Gastroesophageal sphincter (tissue), 4 donors: ENCODE measurements at regions not wholly inside any gene's neighbourhood (a gene's known extent, or its start where the extent isn't known, plus 50 kb on each side); places are given as distances from the start of the nearest gene placed in this dataset.

Experiments
- ATAC-seq: fragments of 150-250 bp; one replicate; pipeline ENCODE4 v1.9.1; 2016; ENCODE audit warnings: mild to moderate bottlenecking, moderate library complexity
- H3K27ac ChIP-seq, 4 donors: fragments of 200-600 bp; sonication (generic) in 3 of 4; 1 replicate in 3 of 4; 2 replicates in 1 of 4; pipeline ENCODE4 v1.5.1; 2016 to 2019
- H3K27me3 ChIP-seq: fragments of 200-600 bp; sonication (generic); one replicate; pipeline ENCODE4 v1.5.1; 2019
- H3K36me3 ChIP-seq, 2 donors: fragments of 200-600 bp; sonication (generic); one replicate each; pipeline ENCODE4 v1.5.1; 2019; ENCODE audit warnings: control low read depth in 1 of 2
- H3K4me1 ChIP-seq, 3 donors: fragments of 200-600 bp; sonication (generic); 1 replicate in 2 of 3; 2 replicates in 1 of 3; pipeline ENCODE4 v1.5.1; 2016 to 2019; ENCODE audit warnings: control low read depth in 2 of 3
- H3K4me3 ChIP-seq, 2 donors: fragments of 200-600 bp; sonication (generic); one replicate each; pipeline ENCODE4 v1.5.1; 2019; ENCODE audit warnings: mild to moderate bottlenecking in 1 of 2, moderate library complexity in 1 of 2
- H3K9me3 ChIP-seq, 3 donors: fragments of 200-600 bp; sonication (generic); one replicate each; pipeline ENCODE4 v1.5.1; 2017 to 2019; ENCODE audit warnings: control low read depth in 2 of 3
- CTCF ChIP-seq, 4 experiments: fragments of 200-600 bp in 2 of 4; fragments of 450-650 bp in 2 of 4; sonication (generic) in 1 of 4; IDR thresholded peaks; one replicate each; pipeline ENCODE4 v1.5.1; 2017 to 2019; ENCODE audit warnings: antibody characterized with exemption in 4 of 4, mild to moderate bottlenecking in 2 of 4, moderate library complexity in 2 of 4
- EP300 ChIP-seq: sonication (generic); formaldehyde crosslinking; IDR thresholded peaks from one replicate; pipeline ENCODE4 v1.6.1; 2017; ENCODE audit warnings: antibody characterized with exemption, mild to moderate bottlenecking
- POLR2A ChIP-seq, 2 donors: fragments of 450-650 bp; IDR thresholded peaks; one replicate each; pipeline ENCODE4 v1.6.1; 2017; ENCODE audit warnings: antibody characterized with exemption in 2 of 2, mild to moderate bottlenecking in 2 of 2, moderate library complexity in 1 of 2
- POLR2AphosphoS5 ChIP-seq: sonication (generic); formaldehyde crosslinking; IDR thresholded peaks from one replicate; pipeline ENCODE4 v1.6.1; 2017; ENCODE audit warnings: antibody characterized with exemption
- WGBS, 2 donors: methylation state at CpG; one replicate each; pipeline ENCODE4 v1.1.5; 2018; ENCODE audit warnings: low coverage in 1 of 2; 5-methylcytosine and 5-hydroxymethylcytosine counted together

- Histone ChIP-seq H3K36me3 (no peaks in the 10 kb centered on the region), H3K27ac (no peak overlapping the region), H3K9me3 (peaks cover 0 to 11% (median 0%) of the 10 kb centered on the region in 3 donors), H3K27me3 (peaks cover 97% of the 10 kb centered on the region), H3K4me1 (no peaks in the 10 kb centered on the region), H3K4me3 (no peak overlapping the region)
- WGBS, 2 donors: 79% methylated on average over 13 of the region's 21 CpGs; no CpG with 5 or more reads in 1 of the 2 donors
- TF ChIP-seq EP300 (no peak), POLR2AphosphoS5 (no peak), POLR2A (IDR thresholded peaks at IDR 0.05) (no peak), CTCF (IDR thresholded peaks at IDR 0.05) (no peak)
- no peak for ATAC-seq
Measured at GRCh38 chr5:176732736-176733405, 77.5 kb upstream of the UNC5A start.

GRCh38 chr5:176733406-176734262 lies 76.7 kb upstream of the UNC5A start:
- 49 to 53% methylated on average over 6 to 12 of the region's 32 CpGs for WGBS, 2 donors
- Histone ChIP-seq H3K36me3 (no peaks in the 10 kb centered on the region), H3K27ac (no peak overlapping the region), H3K4me3 (no peak overlapping the region), H3K9me3 (peaks cover 0 to 11% (median 0%) of the 10 kb centered on the region in 3 donors), H3K4me1 (no peaks in the 10 kb centered on the region), H3K27me3 (peaks cover 97% of the 10 kb centered on the region)
- no peak for ATAC-seq
- no peak for TF ChIP-seq POLR2A (IDR thresholded peaks at IDR 0.05)
- TF ChIP-seq POLR2AphosphoS5: no peak
- no peak for TF ChIP-seq EP300
- TF ChIP-seq CTCF (IDR thresholded peaks at IDR 0.05): no peak

- Histone ChIP-seq H3K27me3 (peaks cover 97% of the 10 kb centered on the region), H3K36me3 (no peaks in the 10 kb centered on the region), H3K27ac (no peak overlapping the region), H3K4me1 (no peaks in the 10 kb centered on the region), H3K4me3 (no peak overlapping the region), H3K9me3 (peaks cover 0 to 11% (median 0%) of the 10 kb centered on the region in 3 donors)
- TF ChIP-seq EP300 (no peak), POLR2A (IDR thresholded peaks at IDR 0.05) (no peak), POLR2AphosphoS5 (no peak), CTCF (IDR thresholded peaks at IDR 0.05) (no peak)
- ATAC-seq: no peak
- WGBS, 2 donors: 79 to 92% methylated on average over 2 to 5 of the region's 12 CpGs
Measured at GRCh38 chr5:176734756-176735342, 75.5 kb upstream of the UNC5A start.

- no peak overlapping the region for H3K27ac ChIP-seq
- H3K4me1 ChIP-seq: no peaks in the 10 kb centered on the region
- no peaks in the 10 kb centered on the region for H3K36me3 ChIP-seq
- H3K4me3 ChIP-seq: no peak overlapping the region
- WGBS, 2 donors: 61 to 80% methylated on average over 8 to 12 of the region's 16 CpGs
- H3K27me3 ChIP-seq: peaks cover 98% of the 10 kb centered on the region
- peaks cover 0 to 8% (median 0%) of the 10 kb centered on the region in 3 donors for H3K9me3 ChIP-seq
- ATAC-seq: no peak
- TF ChIP-seq POLR2A (IDR thresholded peaks at IDR 0.05) (no peak), POLR2AphosphoS5 (no peak), CTCF (IDR thresholded peaks at IDR 0.05) (no peak), EP300 (no peak)
Measured at GRCh38 chr5:176735383-176736265, 74.7 kb upstream of the UNC5A start.
